BJ (cell line): ENCODE measurements at regions not wholly inside any gene's neighbourhood (a gene's known extent, or its start where the extent isn't known, plus 50 kb on each side); places are given as distances from the start of the nearest gene placed in this dataset.
A peak's percentile ranks its signal among the peaks of the same experiment; 100 is the strongest.
"Not testable (repeated sequence)": the region's sequence is repeated elsewhere in the genome, so short reads cannot be mapped to it uniquely, and the experiment has no call there.

ENCODE experiments used
- CTCF ChIA-PET: fragments of 350-600 bp; formaldehyde crosslinking; extraction: SDS; loops from one replicate; lab custom pipeline; 2021; ENCODE audit warnings: antibody characterized with exemption, inconsistent platforms; lab: Yijun Ruan, JAX
- POLR2A ChIA-PET: fragments of 300-600 bp; sonication (Branson Sonifier 250); formaldehyde crosslinking; extraction: SDS; loops from one replicate; lab custom pipeline; 2021; ENCODE audit warnings: antibody characterized with exemption; lab: Charles Lee
- DNase-seq: peaks from one replicate; pipeline ENCODE4 v3.0.0-alpha.2; 2011; ENCODE audit warnings: low read depth
- H3K27me3 ChIP-seq: 2 replicates; pipeline ENCODE4 v1.6.0; 2011; ENCODE audit warnings: low read length; ENCODE audit not compliant: control insufficient read depth, insufficient read depth
- H3K36me3 ChIP-seq: 2 replicates; pipeline ENCODE4 v1.5.1; 2011; ENCODE audit warnings: low read length; ENCODE audit not compliant: control insufficient read depth, insufficient read depth
- H3K4me3 ChIP-seq: 2 replicates; pipeline ENCODE4 v1.5.1; 2011; ENCODE audit warnings: low read depth, mild to moderate bottlenecking, control low read depth, low read length
- TF ChIP-seq, protein P1 (sequence below): IDR thresholded peaks from 2 replicates; pipeline ENCODE4 v1.5.1; 2011; ENCODE audit warnings: low read depth, mild to moderate bottlenecking, control low read depth, inconsistent platforms, low read length, moderate library complexity; ENCODE audit not compliant: insufficient read depth

- POLR2A ChIA-PET, result no interaction called here
Observed at GRCh38 chr5:18292146-18292545, 657.9 kb downstream of the TAF11L14 start.

GRCh38 chr5:18295696-18296095 is 661.4 kb downstream of the TAF11L14 start:
- H3K36me3 ChIP-seq, H3K4me3 ChIP-seq, CTCF ChIA-PET, POLR2A ChIA-PET, H3K27me3 ChIP-seq, DNase-seq: not testable (repeated sequence)

More at GRCh38 chr5:18292146-18292545, 657.9 kb downstream of the TAF11L14 start:
- CTCF ChIA-PET, result interaction anchor here (0.6 to 7.1 kb wide), 2 partner anchors 1076 to 1090 kb away, joined by 4 to 47 read pairs; partner anchors contain the start of gene BASP1
- TF ChIP-seq, protein P1, sequence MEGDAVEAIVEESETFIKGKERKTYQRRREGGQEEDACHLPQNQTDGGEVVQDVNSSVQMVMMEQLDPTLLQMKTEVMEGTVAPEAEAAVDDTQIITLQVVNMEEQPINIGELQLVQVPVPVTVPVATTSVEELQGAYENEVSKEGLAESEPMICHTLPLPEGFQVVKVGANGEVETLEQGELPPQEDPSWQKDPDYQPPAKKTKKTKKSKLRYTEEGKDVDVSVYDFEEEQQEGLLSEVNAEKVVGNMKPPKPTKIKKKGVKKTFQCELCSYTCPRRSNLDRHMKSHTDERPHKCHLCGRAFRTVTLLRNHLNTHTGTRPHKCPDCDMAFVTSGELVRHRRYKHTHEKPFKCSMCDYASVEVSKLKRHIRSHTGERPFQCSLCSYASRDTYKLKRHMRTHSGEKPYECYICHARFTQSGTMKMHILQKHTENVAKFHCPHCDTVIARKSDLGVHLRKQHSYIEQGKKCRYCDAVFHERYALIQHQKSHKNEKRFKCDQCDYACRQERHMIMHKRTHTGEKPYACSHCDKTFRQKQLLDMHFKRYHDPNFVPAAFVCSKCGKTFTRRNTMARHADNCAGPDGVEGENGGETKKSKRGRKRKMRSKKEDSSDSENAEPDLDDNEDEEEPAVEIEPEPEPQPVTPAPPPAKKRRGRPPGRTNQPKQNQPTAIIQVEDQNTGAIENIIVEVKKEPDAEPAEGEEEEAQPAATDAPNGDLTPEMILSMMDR, result no peak
- Histone ChIP-seq H3K27me3 (no peaks in the 10 kb centered on the region), H3K4me3 (no peak overlapping the region), H3K36me3 (no peaks in the 10 kb centered on the region)
- no peak for DNase-seq

DNA sequence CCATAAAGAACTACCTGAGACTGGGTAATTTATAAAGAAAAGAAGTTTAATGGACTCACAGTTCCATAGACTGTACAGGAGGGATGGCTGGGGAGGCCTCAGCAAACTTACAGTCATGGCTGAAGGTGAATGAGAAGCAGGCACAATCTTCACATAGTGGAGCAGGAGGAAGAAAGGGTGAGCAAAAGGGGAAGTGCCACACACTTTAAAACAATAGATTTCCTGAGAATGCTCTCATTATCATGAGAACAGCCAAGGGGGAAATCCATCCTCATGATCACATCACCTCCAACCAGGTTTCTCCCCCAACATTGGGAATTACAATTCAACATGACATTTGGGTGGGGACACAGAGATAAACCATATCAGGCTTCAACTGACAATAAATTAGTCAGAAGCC is 664.9 kb downstream of the TAF11L14 start:
- no peaks in the 10 kb centered on the region for H3K27me3 ChIP-seq
- POLR2A ChIA-PET, result no interaction called here
- H3K36me3 ChIP-seq, result no peaks in the 10 kb centered on the region
- TF ChIP-seq, protein P1, result no peak
- H3K4me3 ChIP-seq, result no peak overlapping the region
- CTCF ChIA-PET, result no interaction called here
- no peak for DNase-seq

- ChIA-PET CTCF (interaction anchor here (0.6 to 4.4 kb wide), 9 partner anchors 10 to 1642 kb away, joined by 3 to 101 read pairs (median 4); partner anchors contain the start of gene BASP1), POLR2A (no interaction called here)
Observed at GRCh38 chr5:18305288-18305924, 671.1 kb downstream of the TAF11L14 start.

DNA sequence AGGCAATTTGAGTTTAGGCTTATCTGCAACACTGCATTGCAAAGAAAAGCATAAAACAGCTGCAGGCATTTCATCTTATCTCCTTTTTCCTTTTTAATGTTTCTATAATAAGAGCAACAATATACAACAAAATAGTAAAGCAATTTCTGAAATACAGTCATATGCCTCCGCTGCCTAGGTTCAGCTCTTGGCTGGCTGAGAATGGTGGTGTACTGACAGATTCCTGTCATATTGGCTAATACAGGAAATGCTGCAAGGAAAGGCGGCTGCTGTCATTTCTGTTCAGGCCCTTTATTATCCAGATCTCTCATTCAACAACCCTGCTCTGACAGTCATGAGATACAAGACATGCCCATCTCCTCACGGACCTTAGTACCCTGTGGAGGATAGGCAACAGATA is 677.0 kb downstream of the TAF11L14 start:
- Histone ChIP-seq H3K27me3 (no peaks in the 10 kb centered on the region), H3K4me3 (no peak overlapping the region), H3K36me3 (no peaks in the 10 kb centered on the region)
- no peak for DNase-seq
- TF ChIP-seq, protein P1, result no peak
- CTCF ChIA-PET, result no interaction called here
- POLR2A ChIA-PET, result no interaction called here

More at GRCh38 chr5:18305288-18305924, 671.1 kb downstream of the TAF11L14 start:
- no peaks in the 10 kb centered on the region for H3K27me3 ChIP-seq
- TF ChIP-seq, protein P1, result peak; percentile 74
- no peak for DNase-seq
- no peaks in the 10 kb centered on the region for H3K36me3 ChIP-seq
- H3K4me3 ChIP-seq, result no peak overlapping the region
